Heart right ventricle (tissue), 16 donors: ENCODE measurements at regions not wholly inside any gene's neighbourhood (a gene's known extent, or its start where the extent isn't known, plus 50 kb on each side); places are given as distances from the start of the nearest gene placed in this dataset.
"Not testable (repeated sequence)": the region's sequence is repeated elsewhere in the genome, so short reads cannot be mapped to it uniquely, and the experiment has no call there.

Experiments
- ATAC-seq, 8 donors: fragments of 200-7000 bp; cut with Tn5 transposase; one replicate each; pipeline ENCODE4 v1.9.1; 2020; ENCODE audit warnings: mild to moderate bottlenecking in 8 of 8, moderate library complexity in 8 of 8, moderate number of reproducible peaks in 1 of 8
- DNase-seq, 2 donors: peaks; one replicate each; pipeline ENCODE4 v3.0.0-alpha.2; 2020
- H3K27ac ChIP-seq, 10 donors: fragments of 200-600 bp; sonication (generic) in 2 of 10; one replicate each; pipeline versions ENCODE4 v1.5.0 to v1.8.0; 2020 to 2022; ENCODE audit warnings: mild to moderate bottlenecking in 3 of 10
- H3K27me3 ChIP-seq, 7 donors: fragments of 200-600 bp; one replicate each; pipeline ENCODE4 v1.8.0; 2021 to 2022; ENCODE audit warnings: mild to moderate bottlenecking in 2 of 7
- H3K36me3 ChIP-seq, 9 donors: fragments of 200-600 bp; sonication (generic) in 1 of 9; one replicate each; pipeline versions ENCODE4 v1.5.0 to v1.8.0; 2020 to 2022; ENCODE audit warnings: mild to moderate bottlenecking in 2 of 9
- H3K4me1 ChIP-seq, 9 donors: fragments of 200-600 bp; sonication (generic) in 1 of 9; one replicate each; pipeline versions ENCODE4 v1.5.0 to v1.8.0; 2020 to 2022; ENCODE audit warnings: mild to moderate bottlenecking in 4 of 9
- H3K4me3 ChIP-seq, 10 donors: fragments of 200-600 bp; sonication (generic) in 2 of 10; one replicate each; pipeline versions ENCODE4 v1.5.0 to v1.8.0; 2020 to 2022; ENCODE audit warnings: mild to moderate bottlenecking in 7 of 10, moderate library complexity in 2 of 10
- H3K9me3 ChIP-seq, 11 donors: fragments of 200-600 bp in 10 of 11; sonication (generic) in 2 of 11; one replicate each; pipeline versions ENCODE4 v1.5.0 to v1.8.0; 2013 to 2022; ENCODE audit warnings: mild to moderate bottlenecking in 2 of 11, control low read depth in 1 of 11, moderate library complexity in 1 of 11
- CTCF ChIP-seq, 9 donors: fragments of 200-600 bp; sonication (generic) in 2 of 9; IDR thresholded peaks; one replicate each; pipeline versions ENCODE4 v1.5.0 to v1.8.0; 2021 to 2022; ENCODE audit warnings: antibody characterized with exemption in 9 of 9, mild to moderate bottlenecking in 5 of 9, moderate library complexity in 1 of 9
- WGBS, 2 donors: extraction: QIAGEN DNeasy Blood & Tissue Kit; methylation state at CpG; one replicate each; pipeline ENCODE4 v1.1.7; 2013; ENCODE audit warnings: inconsistent platforms in 1 of 2; 5-methylcytosine and 5-hydroxymethylcytosine counted together
- intact Hi-C, 10 donors: fragments of 100-400 bp; cut with DNase I; formaldehyde crosslinking; loops; one replicate each; pipeline versions ENCODE4 v1.11.1 to v1.14.2; 2022
- donor health status: Arrhythmogenic right ventricular cardiomyopathy.
- donor health status: ischemic (EF 13 %, LVEDD 7.1; RV severe dilation, severe dysfunction).
- donor health status: healthy with polysubstance abuse.
- donor health status: DM: no; HTN: yes; CAD: no.
- donor health status: DM: no; HTN: no; CAD: no.
- donor health status: ischemic (EF 25% LVEDD 6.9; RV normal size, moderate dysfunction).
- donor health status: ischemic (EF 25% LVEDD 5.7; RV mildly dilated, moderate dysfunction).
- donor health status: healthy.
- donor health status: DM: yes; HTN: yes; CAD: no.
- donor health status: Ischemic cardiomyopathy.
- donor health status: ischemic (EF 35%, LVEDD 5.7; RV mildly dilated, moderate dysfunction).
- donor health status: nonischemic (EF 11% LVEDD 7.7; RV severe dilation, severe dysfunction).
- donor health status: DM: yes; HTN: yes; CAD: no.
- donor health status: PGD.
- donor health status: ischemic (EF 29% LVEDD 5.4; RV normal size, mild dysfunction).
- donor health status: nonischemic (EF 23%, LVEDD 6.1; RV moderate dilation, normal function).

GRCh38 chr6:935582-935981 lies 242.6 kb upstream of the EXOC2 start:
- Histone ChIP-seq H3K9me3 (no peaks in the 10 kb centered on the region), H3K4me1 (no peaks in the 10 kb centered on the region), H3K27me3 (peaks cover 0 to 54% (median 4%) of the 10 kb centered on the region in 7 donors), H3K27ac (no peak overlapping the region), H3K36me3 (no peaks in the 10 kb centered on the region), H3K4me3 (no peak overlapping the region)
- ATAC-seq (no peak), DNase-seq (no peak)
- WGBS, 2 donors, result 65 to 66% methylated on average over 8 of the region's 8 CpGs
- intact Hi-C loops, result no loop called here
- no peak for TF ChIP-seq CTCF (IDR thresholded peaks at IDR 0.05)

- Histone ChIP-seq H3K27ac (no peak overlapping the region), H3K36me3 (no peaks in the 10 kb centered on the region), H3K4me3 (no peak overlapping the region), H3K9me3 (no peaks in the 10 kb centered on the region), H3K4me1 (no peaks in the 10 kb centered on the region), H3K27me3 (peaks cover 0 to 45% (median 4%) of the 10 kb centered on the region in 7 donors)
- TF ChIP-seq CTCF (IDR thresholded peaks at IDR 0.05), result no peak
- no peak for ATAC-seq
- intact Hi-C loops, result no loop called here
- 56 to 76% methylated on average over 3 of the region's 3 CpGs for WGBS, 2 donors
- no peak for DNase-seq
Observed at GRCh38 chr6:934686-935085, 241.7 kb upstream of the EXOC2 start.

GRCh38 chr6:931919-932318 lies 239.0 kb upstream of the EXOC2 start:
- DNase-seq, H3K9me3 ChIP-seq, H3K36me3 ChIP-seq, H3K4me1 ChIP-seq, H3K4me3 ChIP-seq, intact Hi-C loops, H3K27ac ChIP-seq, ATAC-seq: not testable (repeated sequence)
- peaks cover 0 to 32% (median 4%) of the 10 kb centered on the region in 7 donors for H3K27me3 ChIP-seq
- 88 to 98% methylated on average over 4 of the region's 4 CpGs for WGBS, 2 donors

GRCh38 chr6:927157-927556 lies 234.2 kb upstream of the EXOC2 start:
- H3K27ac ChIP-seq, result no peak overlapping the region
- no peaks in the 10 kb centered on the region for H3K4me1 ChIP-seq
- DNase-seq (no peak), ATAC-seq (peak in 1 of 8 donors; percentile 22)
- H3K4me3 ChIP-seq, result no peak overlapping the region
- intact Hi-C loops, result no loop called here
- H3K36me3 ChIP-seq, result no peaks in the 10 kb centered on the region
- peaks cover 0 to 35% (median 17%) of the 10 kb centered on the region in 7 donors for H3K27me3 ChIP-seq
- H3K9me3 ChIP-seq, result peaks cover 0 to under 1% (median 0%) of the 10 kb centered on the region in 11 donors
- TF ChIP-seq CTCF (IDR thresholded peaks at IDR 0.05), result no peak
- 82 to 92% methylated on average over 11 of the region's 11 CpGs for WGBS, 2 donors

GRCh38 chr6:925656-926213 lies 232.8 kb upstream of the EXOC2 start:
- Histone ChIP-seq H3K4me1 (no peaks in the 10 kb centered on the region), H3K27me3 (peaks cover 0 to 35% (median 17%) of the 10 kb centered on the region in 7 donors), H3K4me3 (no peak overlapping the region), H3K36me3 (no peaks in the 10 kb centered on the region), H3K27ac (no peak overlapping the region), H3K9me3 (peaks cover 0 to 14% (median 9%) of the 10 kb centered on the region in 11 donors)
- 71 to 80% methylated on average over 2 of the region's 2 CpGs for WGBS, 2 donors
- DNase-seq (no peak), ATAC-seq (no peak)
- no peak for TF ChIP-seq CTCF (IDR thresholded peaks at IDR 0.05)
- intact Hi-C loops, result no loop called here
